CD4-positive, alpha-beta memory T cell (primary cell): ENCODE measurements at regions not wholly inside any gene's neighbourhood (a gene's known extent, or its start where the extent isn't known, plus 50 kb on each side); places are given as distances from the start of the nearest gene placed in this dataset.

Experiments used
- CTCF ChIA-PET: fragments of 350-600 bp; sonication (Branson Sonifier 250); formaldehyde crosslinking; loops from one replicate; lab custom pipeline; 2021; ENCODE audit warnings: inconsistent platforms; ENCODE audit not compliant: partially characterized antibody; lab: Charles Lee
- POLR2A ChIA-PET: fragments of 350-600 bp; sonication (Branson Sonifier 250); formaldehyde crosslinking; loops from one replicate; lab custom pipeline; 2021; ENCODE audit not compliant: partially characterized antibody; lab: Charles Lee
- DNase-seq, 5 donors: peaks; one replicate each; pipeline versions ENCODE4 v3.0.0 to v3.0.0-alpha.2; 2020 to 2022; ENCODE audit warnings: mixed read lengths in 1 of 5
- H3K27ac ChIP-seq: one replicate; pipeline ENCODE4 v1.7.0; 2013; ENCODE audit warnings: low read depth, low read length
- H3K27me3 ChIP-seq: 2 replicates; pipeline ENCODE4 v1.7.0; 2013; ENCODE audit warnings: mild to moderate bottlenecking, low read length, moderate library complexity; ENCODE audit not compliant: insufficient read depth
- H3K36me3 ChIP-seq: 2 replicates; pipeline ENCODE4 v1.7.0; 2013; ENCODE audit warnings: mild to moderate bottlenecking, low read length, moderate library complexity; ENCODE audit not compliant: insufficient read depth
- H3K4me1 ChIP-seq: 2 replicates; pipeline ENCODE4 v1.7.0; 2013; ENCODE audit warnings: mild to moderate bottlenecking, low read length, moderate library complexity; ENCODE audit not compliant: insufficient read depth
- H3K4me3 ChIP-seq, 2 donors: one replicate each; pipeline ENCODE4 v1.7.0; 2013; ENCODE audit warnings: low read length in 2 of 2, mild to moderate bottlenecking in 1 of 2
- H3K9me3 ChIP-seq, 2 donors: one replicate each; pipeline ENCODE4 v1.7.0; 2013; ENCODE audit warnings: low read length in 2 of 2, control low read depth in 1 of 2; ENCODE audit not compliant: control insufficient read depth in 1 of 2
- H3K27ac Mint-ChIP-seq, 7 donors: one replicate each; pipeline ENCODE4 v1.8.0; 2020 to 2021; ENCODE audit warnings: mixed read lengths in 7 of 7, mild to moderate bottlenecking in 6 of 7, inconsistent platforms in 3 of 7, moderate library complexity in 3 of 7
- H3K27me3 Mint-ChIP-seq, 2 donors: one replicate each; pipeline ENCODE4 v1.8.0; 2020 to 2021; ENCODE audit warnings: mixed read lengths in 2 of 2
- H3K36me3 Mint-ChIP-seq, 2 donors: one replicate each; pipeline ENCODE4 v1.8.0; 2020 to 2021; ENCODE audit warnings: mixed read lengths in 2 of 2, inconsistent platforms in 1 of 2, mild to moderate bottlenecking in 1 of 2
- H3K4me1 Mint-ChIP-seq, 4 donors: one replicate each; pipeline ENCODE4 v1.8.0; 2020 to 2021; ENCODE audit warnings: mixed read lengths in 4 of 4, mild to moderate bottlenecking in 1 of 4
- H3K4me3 Mint-ChIP-seq, 8 donors: one replicate each; pipeline ENCODE4 v1.8.0; 2020 to 2021; ENCODE audit warnings: mixed read lengths in 8 of 8, mild to moderate bottlenecking in 7 of 8, moderate library complexity in 6 of 8, inconsistent platforms in 3 of 8
- H3K9me3 Mint-ChIP-seq, 8 donors: one replicate each; pipeline ENCODE4 v1.8.0; 2020 to 2021; ENCODE audit warnings: mixed read lengths in 8 of 8, mild to moderate bottlenecking in 5 of 8, inconsistent platforms in 3 of 8, moderate library complexity in 1 of 8
- intact Hi-C: fragments of 100-400 bp; cut with micrococcal nuclease; formaldehyde crosslinking; loops from one replicate; pipeline ENCODE4 v1.15.1; 2023

- H3K27ac Mint-ChIP-seq: no peak overlapping the region
- no peaks in the 10 kb centered on the region for H3K9me3 Mint-ChIP-seq
Measured at GRCh38 chr3:194996746-194997145, 274.2 kb downstream of the XXYLT1 start.

GRCh38 chr3:194998417-194998816, 272.5 kb downstream of the XXYLT1 start:
- intact Hi-C loops: no loop called here
- H3K9me3 Mint-ChIP-seq: no peaks in the 10 kb centered on the region
- H3K27me3 Mint-ChIP-seq: peaks cover 2 to 20% of the 10 kb centered on the region in 2 donors
- H3K27ac Mint-ChIP-seq: no peak overlapping the region
- no peaks in the 10 kb centered on the region for H3K4me1 Mint-ChIP-seq
- Histone ChIP-seq H3K9me3 (no peaks in the 10 kb centered on the region), H3K4me3 (no peak overlapping the region), H3K27ac (no peak overlapping the region), H3K4me1 (no peaks in the 10 kb centered on the region), H3K36me3 (no peaks in the 10 kb centered on the region), H3K27me3 (no peaks in the 10 kb centered on the region)
- no peak for DNase-seq
- POLR2A ChIA-PET: no interaction called here
- no peaks in the 10 kb centered on the region for H3K36me3 Mint-ChIP-seq
- H3K4me3 Mint-ChIP-seq: no peak overlapping the region
- CTCF ChIA-PET: no interaction called here

More at GRCh38 chr3:194996746-194997145, 274.2 kb downstream of the XXYLT1 start:
- ChIA-PET CTCF (interaction anchor here (1.1 kb wide), 1 partner anchor 314 kb away, joined by 3 read pairs; no protein-coding TSS in a partner anchor), POLR2A (no interaction called here)
- no peaks in the 10 kb centered on the region for H3K4me1 ChIP-seq
- no peak overlapping the region for H3K4me3 ChIP-seq
- intact Hi-C loops: no loop called here
- no peaks in the 10 kb centered on the region for H3K4me1 Mint-ChIP-seq
- peaks cover 2 to 17% of the 10 kb centered on the region in 2 donors for H3K27me3 Mint-ChIP-seq
- no peaks in the 10 kb centered on the region for H3K36me3 ChIP-seq
- H3K4me3 Mint-ChIP-seq: no peak overlapping the region
- H3K36me3 Mint-ChIP-seq: no peaks in the 10 kb centered on the region
- H3K27me3 ChIP-seq: no peaks in the 10 kb centered on the region
- DNase-seq: no peak
- no peaks in the 10 kb centered on the region for H3K9me3 ChIP-seq
- no peak overlapping the region for H3K27ac ChIP-seq

- ChIA-PET CTCF (no interaction called here), POLR2A (no interaction called here)
- no peak for DNase-seq
- Histone ChIP-seq H3K36me3 (no peaks in the 10 kb centered on the region), H3K27ac (no peak overlapping the region), H3K9me3 (no peaks in the 10 kb centered on the region), H3K27me3 (no peaks in the 10 kb centered on the region), H3K4me1 (no peaks in the 10 kb centered on the region), H3K4me3 (no peak overlapping the region)
- Mint-ChIP-seq H3K36me3 (no peaks in the 10 kb centered on the region), H3K4me3 (no peak overlapping the region), H3K4me1 (no peaks in the 10 kb centered on the region), H3K9me3 (no peaks in the 10 kb centered on the region), H3K27me3 (peaks cover 6 to 20% of the 10 kb centered on the region in 2 donors), H3K27ac (no peak overlapping the region)
- intact Hi-C loops: no loop called here
Measured at GRCh38 chr3:194998948-194999347, 272.0 kb downstream of the XXYLT1 start.

- intact Hi-C loops: no loop called here
- ChIA-PET CTCF (no interaction called here), POLR2A (no interaction called here)
- Mint-ChIP-seq H3K9me3 (no peaks in the 10 kb centered on the region), H3K4me1 (no peaks in the 10 kb centered on the region), H3K4me3 (no peak overlapping the region), H3K27me3 (peaks cover 8 to 20% of the 10 kb centered on the region in 2 donors), H3K36me3 (no peaks in the 10 kb centered on the region), H3K27ac (no peak overlapping the region)
- Histone ChIP-seq H3K9me3 (no peaks in the 10 kb centered on the region), H3K36me3 (no peaks in the 10 kb centered on the region), H3K4me3 (no peak overlapping the region), H3K4me1 (no peaks in the 10 kb centered on the region), H3K27me3 (no peaks in the 10 kb centered on the region), H3K27ac (no peak overlapping the region)
- DNase-seq: no peak
Measured at GRCh38 chr3:194999491-194999890, 271.5 kb downstream of the XXYLT1 start.

- Histone ChIP-seq H3K27me3 (no peaks in the 10 kb centered on the region), H3K36me3 (no peaks in the 10 kb centered on the region), H3K27ac (no peak overlapping the region), H3K4me3 (no peak overlapping the region), H3K4me1 (no peaks in the 10 kb centered on the region), H3K9me3 (no peaks in the 10 kb centered on the region)
- Mint-ChIP-seq H3K36me3 (no peaks in the 10 kb centered on the region), H3K4me3 (no peak overlapping the region), H3K27ac (no peak overlapping the region), H3K27me3 (peaks cover 8 to 18% of the 10 kb centered on the region in 2 donors), H3K9me3 (no peaks in the 10 kb centered on the region), H3K4me1 (no peaks in the 10 kb centered on the region)
- DNase-seq: no peak
- intact Hi-C loops: no loop called here
- ChIA-PET POLR2A (interaction anchor here (1.4 kb wide), 1 partner anchor 258 kb away, joined by 4 read pairs; no protein-coding TSS in a partner anchor), CTCF (interaction anchor here (2.1 kb wide), 1 partner anchor 105 kb away, joined by 9 read pairs; no protein-coding TSS in a partner anchor)
Measured at GRCh38 chr3:195001261-195001660, 269.7 kb downstream of the XXYLT1 start.

GRCh38 chr3:195001961-195002861, 268.7 kb downstream of the XXYLT1 start:
- Mint-ChIP-seq H3K4me3 (no peak overlapping the region), H3K4me1 (no peaks in the 10 kb centered on the region), H3K36me3 (no peaks in the 10 kb centered on the region), H3K27me3 (peaks cover 11 to 17% of the 10 kb centered on the region in 2 donors), H3K27ac (no peak overlapping the region), H3K9me3 (no peaks in the 10 kb centered on the region)
- Histone ChIP-seq H3K4me1 (no peaks in the 10 kb centered on the region), H3K36me3 (no peaks in the 10 kb centered on the region), H3K27me3 (no peaks in the 10 kb centered on the region), H3K4me3 (no peak overlapping the region), H3K27ac (no peak overlapping the region), H3K9me3 (no peaks in the 10 kb centered on the region)
- ChIA-PET CTCF (interaction anchor here (0.7 to 2.1 kb wide), 6 partner anchors 9 to 329 kb away, joined by 3 to 9 read pairs (median 4); no protein-coding TSS in a partner anchor), POLR2A (interaction anchor here (1.4 kb wide), 1 partner anchor 257 kb away, joined by 4 read pairs; no protein-coding TSS in a partner anchor)
- DNase-seq: peak in 1 of 5 donors; percentile 4
- intact Hi-C loops: loop anchor here (1.0 kb wide), 2 partner anchors 104 to 257 kb away; no protein-coding TSS in a partner anchor

- POLR2A ChIA-PET: no interaction called here
- Mint-ChIP-seq H3K27ac (no peak overlapping the region), H3K9me3 (no peaks in the 10 kb centered on the region), H3K4me1 (no peaks in the 10 kb centered on the region), H3K4me3 (no peak overlapping the region), H3K36me3 (no peaks in the 10 kb centered on the region), H3K27me3 (peaks cover 10 to 21% of the 10 kb centered on the region in 2 donors)
- Histone ChIP-seq H3K27ac (no peak overlapping the region), H3K27me3 (no peaks in the 10 kb centered on the region), H3K4me3 (no peak overlapping the region), H3K36me3 (no peaks in the 10 kb centered on the region), H3K9me3 (no peaks in the 10 kb centered on the region), H3K4me1 (no peaks in the 10 kb centered on the region)
- CTCF ChIA-PET: interaction anchor here (1.0 to 2.1 kb wide), 5 partner anchors 8 to 330 kb away, joined by 3 to 9 read pairs (median 4); no protein-coding TSS in a partner anchor
- no peak for DNase-seq
- intact Hi-C loops: no loop called here
Measured at GRCh38 chr3:195003006-195003892, 267.7 kb downstream of the XXYLT1 start.
